NCI-H1930 (cell line): ENCODE measurements at regions not wholly inside any gene's neighbourhood (a gene's known extent, or its start where the extent isn't known, plus 50 kb on each side); places are given as distances from the start of the nearest gene placed in this dataset.
"Not testable (repeated sequence)": the region's sequence is repeated elsewhere in the genome, so short reads cannot be mapped to it uniquely, and the experiment has no call there.

Experiments
- DNase-seq, 2 experiments: peaks; one replicate each; lab custom pipeline; 2025; lab: John Stamatoyannopoulos, UW

GRCh38 chr6:167392631-167393316 lies 67.9 kb downstream of the TTLL2 start:
- no peak for DNase-seq

DNA sequence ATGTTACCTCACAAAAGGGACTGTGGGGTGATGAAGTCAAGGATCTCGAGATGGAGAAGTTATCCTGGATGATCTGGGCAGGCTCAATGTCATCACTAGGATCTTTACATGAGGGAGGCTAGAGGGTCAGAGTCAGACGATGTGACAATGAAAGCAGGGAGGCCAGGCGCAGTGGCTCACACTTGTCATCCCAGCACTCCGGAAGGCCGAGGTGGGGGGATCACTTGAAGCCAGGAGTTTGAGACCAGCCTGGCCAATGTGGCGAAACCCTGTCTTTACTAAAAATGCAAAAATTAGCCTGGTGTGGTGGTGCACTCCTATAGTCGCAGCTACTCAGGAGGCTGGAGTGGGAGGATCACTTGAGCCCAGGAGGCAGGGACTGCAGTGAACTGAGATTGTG lies 68.8 kb downstream of the TTLL2 start:
- DNase-seq, result no peak

GRCh38 chr6:167394339-167394738 lies 69.5 kb downstream of the TTLL2 start:
- DNase-seq, result no peak

DNA sequence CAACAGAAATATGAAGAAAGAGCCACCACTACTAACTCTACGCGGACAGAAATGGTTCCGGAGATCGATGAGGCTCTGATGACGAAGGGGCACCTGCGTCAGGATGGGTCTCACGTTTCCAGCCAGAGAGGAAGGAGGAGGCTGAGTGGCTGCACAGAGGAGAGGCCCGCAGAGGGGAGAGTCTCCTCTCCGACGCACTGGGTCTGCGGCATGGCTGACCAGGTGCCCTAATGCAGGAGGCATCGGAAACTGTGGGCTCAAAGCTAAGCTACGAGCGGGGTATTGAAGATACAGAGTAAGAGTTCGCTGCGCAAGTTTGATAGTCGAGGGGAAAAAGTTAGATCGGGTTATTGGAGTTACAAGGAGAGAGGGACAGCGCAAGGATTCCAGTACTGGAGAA lies 69.9 kb downstream of the TTLL2 start:
- DNase-seq, result no peak

DNA sequence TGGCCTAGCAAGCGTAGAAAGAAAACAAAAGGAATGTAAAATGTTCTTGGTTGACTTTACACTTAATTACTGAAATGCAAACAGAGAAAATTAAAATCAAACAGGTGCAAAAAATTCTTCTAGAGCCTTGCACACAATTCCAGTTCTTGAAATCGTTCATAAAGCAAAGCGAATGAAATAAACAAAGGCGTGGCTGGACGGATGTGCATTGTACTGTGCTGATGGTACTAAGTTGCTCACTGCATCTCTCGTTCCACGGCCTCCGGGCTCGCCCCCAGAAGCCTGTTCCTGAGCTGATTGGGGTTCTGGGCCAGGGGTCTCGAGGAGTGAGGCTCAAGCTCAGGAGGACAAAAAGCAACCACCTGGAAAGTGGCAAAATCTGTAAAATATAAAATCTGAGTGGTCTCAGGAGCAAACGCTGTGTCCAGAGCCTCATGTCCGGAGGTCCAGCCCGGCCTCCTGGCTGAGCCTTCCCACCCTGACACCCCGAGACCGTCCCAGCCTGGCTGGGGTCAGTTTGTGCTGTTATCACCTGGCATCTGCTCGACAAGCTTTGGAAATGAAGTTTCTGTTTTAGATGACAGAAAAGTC lies 71.3 kb downstream of the TTLL2 start:
- DNase-seq, result no peak

- no peak for DNase-seq
Observed at GRCh38 chr6:167396659-167397490, 72.0 kb downstream of the TTLL2 start.

DNA sequence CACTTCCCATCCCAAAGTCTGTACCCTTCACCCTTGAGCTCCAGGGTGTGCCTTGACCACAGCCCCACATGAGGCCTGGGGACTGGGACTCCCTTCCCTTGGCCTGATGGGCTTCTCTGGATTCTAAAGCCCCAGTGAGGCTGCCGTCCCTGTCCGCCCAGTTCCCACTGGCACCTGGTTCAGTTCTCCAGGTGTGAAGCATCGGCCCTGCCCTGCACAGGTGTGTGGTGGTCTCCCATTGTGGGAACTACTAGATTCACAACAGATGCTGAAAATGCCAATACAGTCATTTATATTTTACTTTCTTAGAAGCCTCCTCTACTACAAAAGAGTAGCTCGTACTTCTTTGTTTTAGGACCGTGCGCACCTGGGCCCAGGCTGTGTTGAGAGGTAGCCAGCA lies 72.8 kb downstream of the TTLL2 start:
- DNase-seq, result no peak

DNA sequence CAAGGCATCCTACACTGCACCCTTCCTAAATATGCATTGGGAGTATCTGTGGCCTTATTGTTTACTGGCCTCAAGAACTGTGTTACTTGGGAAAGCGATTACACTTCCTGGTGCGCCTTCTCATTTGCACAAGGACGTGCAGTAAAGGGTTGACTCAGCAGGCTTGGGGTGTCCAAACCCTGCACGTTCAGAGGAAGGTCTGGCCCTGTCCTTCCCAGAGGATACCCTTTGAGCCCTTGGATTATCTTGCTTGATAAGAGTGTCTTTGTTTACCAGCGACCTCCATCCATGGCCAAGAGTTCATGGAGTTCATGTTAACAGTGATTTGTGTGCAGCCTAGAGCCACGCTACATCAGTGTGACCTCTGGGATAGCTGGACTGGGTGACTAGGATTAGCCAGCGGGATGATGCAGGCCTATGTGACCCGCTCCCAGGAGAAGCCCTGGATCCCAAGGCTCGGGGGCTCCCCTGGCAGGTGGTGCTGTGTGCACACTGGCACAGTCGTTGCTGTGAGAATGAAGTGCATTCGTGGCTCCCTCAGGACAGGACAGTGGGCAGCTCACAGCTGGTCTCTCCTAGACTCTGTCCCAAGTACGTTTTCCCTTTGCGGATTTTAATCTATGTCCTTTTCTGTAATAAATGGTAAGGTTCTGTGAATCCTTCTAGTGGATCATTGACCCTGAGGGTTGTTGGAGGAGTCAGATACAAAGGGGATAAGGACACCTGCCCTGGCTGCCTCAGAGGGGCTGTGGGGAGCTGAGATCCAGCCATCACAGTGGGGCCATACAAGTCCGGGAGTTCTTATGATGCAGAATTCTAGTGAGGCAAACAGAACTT lies 73.5 kb downstream of the TTLL2 start:
- DNase-seq, result no peak

DNA sequence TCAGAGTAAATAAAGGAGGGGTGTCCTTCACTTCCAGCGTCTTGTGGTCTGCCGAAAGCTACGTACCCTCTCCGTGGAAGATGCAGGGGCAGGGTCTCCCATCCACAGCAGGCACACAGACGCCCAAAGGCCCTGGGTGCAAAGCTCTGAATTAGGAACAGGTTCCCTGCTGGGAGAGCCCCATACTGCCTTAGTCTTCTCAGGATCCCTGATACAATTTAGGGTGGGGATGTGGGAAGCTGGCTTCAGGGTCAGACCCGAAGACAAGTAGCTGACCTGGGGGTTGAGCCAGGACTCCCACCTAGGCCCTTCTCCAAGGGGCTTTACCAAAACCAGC lies 74.1 kb downstream of the TTLL2 start:
- DNase-seq, result no peak

GRCh38 chr6:167399599-167399998 lies 74.7 kb downstream of the TTLL2 start:
- no peak for DNase-seq

GRCh38 chr6:167400482-167401138 lies 75.7 kb downstream of the TTLL2 start:
- no peak for DNase-seq

GRCh38 chr6:167401525-167402194 lies 76.8 kb downstream of the TTLL2 start:
- no peak for DNase-seq

GRCh38 chr6:167402195-167402686 lies 77.4 kb downstream of the TTLL2 start:
- DNase-seq, result no peak

DNA sequence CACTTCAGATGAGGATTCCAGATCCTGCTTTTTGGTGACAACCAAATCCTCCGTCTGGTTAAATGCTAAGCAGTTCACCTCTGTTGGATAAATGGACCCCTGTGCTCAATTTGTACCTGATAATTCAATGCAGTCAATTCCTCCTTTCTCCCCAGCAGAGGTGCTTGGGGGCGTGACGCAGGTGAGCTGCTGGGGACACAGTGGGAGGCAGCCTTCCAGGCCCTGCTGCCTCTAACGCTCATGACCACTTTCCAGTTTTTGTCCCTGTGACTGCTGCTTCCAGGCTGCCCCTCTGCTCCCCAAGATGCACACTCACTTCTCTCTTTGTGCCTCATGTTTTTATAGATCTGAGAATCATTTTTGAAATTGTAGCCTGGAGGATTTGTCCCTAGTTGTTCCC lies 78.5 kb downstream of the TTLL2 start:
- DNase-seq, result no peak

DNA sequence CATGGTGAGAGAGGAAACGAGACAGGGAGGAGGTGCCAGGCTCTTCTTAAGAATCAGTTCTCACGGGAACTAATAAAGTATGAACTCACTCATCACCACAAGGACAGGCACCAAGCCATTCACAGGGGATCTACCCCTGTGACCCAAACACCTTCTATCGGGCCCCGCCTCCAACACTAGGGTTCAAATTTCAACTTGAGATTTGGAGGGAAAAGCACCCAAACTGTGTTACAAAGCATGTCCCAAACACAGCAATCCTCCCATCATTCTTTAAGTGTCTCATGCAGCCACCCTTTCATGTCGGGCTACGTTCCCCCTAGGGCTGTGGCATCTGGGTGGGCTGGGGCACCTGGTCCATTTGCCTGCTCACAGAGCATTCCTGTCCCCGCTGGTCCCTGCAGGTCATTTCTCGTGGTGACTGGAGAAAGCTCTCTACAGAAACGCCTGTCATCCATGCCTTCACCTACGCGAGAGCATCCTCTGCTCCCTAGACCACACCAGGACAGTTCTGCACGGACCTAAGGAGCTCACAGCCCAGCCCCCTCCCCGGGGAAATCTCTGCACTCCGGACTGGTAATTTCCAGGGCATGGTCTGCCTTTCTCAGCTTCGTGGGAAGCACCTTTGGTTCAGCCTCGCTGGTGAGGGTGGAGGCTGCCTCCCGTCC lies 79.6 kb downstream of the TTLL2 start:
- DNase-seq, result no peak

- DNase-seq, result no peak
Observed at GRCh38 chr6:167405778-167406532, 81.1 kb downstream of the TTLL2 start.

- DNase-seq, result not testable (repeated sequence)
Observed at GRCh38 chr6:167406533-167407238, 81.8 kb downstream of the TTLL2 start.

GRCh38 chr6:167407239-167408064 lies 82.6 kb downstream of the TTLL2 start:
- no peak for DNase-seq
